PC-3 (cell line): ENCODE measurements at regions not wholly inside any gene's neighbourhood (a gene's known extent, or its start where the extent isn't known, plus 50 kb on each side); places are given as distances from the start of the nearest gene placed in this dataset.

Experiments
- EZH2 ChIP-seq: fragments of 300-600 bp; sonication (generic); IDR thresholded peaks from one replicate; pipeline ENCODE4 v1.6.1; 2017; ENCODE audit warnings: antibody characterized with exemption, mild to moderate bottlenecking, low read length; ENCODE audit not compliant: unreplicated experiment
- TF ChIP-seq, protein P1 (sequence below): fragments of 300-600 bp; sonication (generic); conservative IDR thresholded peaks from 2 replicates; pipeline ENCODE4 v1.5.1; 2017; ENCODE audit warnings: antibody characterized with exemption, low read depth, mild to moderate bottlenecking, low read length

GRCh38 chrX:127578395-127578794 is 473.8 kb downstream of the ACTRT1 start:
- no peak for TF ChIP-seq EZH2
- TF ChIP-seq, protein P1, sequence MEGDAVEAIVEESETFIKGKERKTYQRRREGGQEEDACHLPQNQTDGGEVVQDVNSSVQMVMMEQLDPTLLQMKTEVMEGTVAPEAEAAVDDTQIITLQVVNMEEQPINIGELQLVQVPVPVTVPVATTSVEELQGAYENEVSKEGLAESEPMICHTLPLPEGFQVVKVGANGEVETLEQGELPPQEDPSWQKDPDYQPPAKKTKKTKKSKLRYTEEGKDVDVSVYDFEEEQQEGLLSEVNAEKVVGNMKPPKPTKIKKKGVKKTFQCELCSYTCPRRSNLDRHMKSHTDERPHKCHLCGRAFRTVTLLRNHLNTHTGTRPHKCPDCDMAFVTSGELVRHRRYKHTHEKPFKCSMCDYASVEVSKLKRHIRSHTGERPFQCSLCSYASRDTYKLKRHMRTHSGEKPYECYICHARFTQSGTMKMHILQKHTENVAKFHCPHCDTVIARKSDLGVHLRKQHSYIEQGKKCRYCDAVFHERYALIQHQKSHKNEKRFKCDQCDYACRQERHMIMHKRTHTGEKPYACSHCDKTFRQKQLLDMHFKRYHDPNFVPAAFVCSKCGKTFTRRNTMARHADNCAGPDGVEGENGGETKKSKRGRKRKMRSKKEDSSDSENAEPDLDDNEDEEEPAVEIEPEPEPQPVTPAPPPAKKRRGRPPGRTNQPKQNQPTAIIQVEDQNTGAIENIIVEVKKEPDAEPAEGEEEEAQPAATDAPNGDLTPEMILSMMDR = no peak
